Activated naive CD4-positive, alpha-beta T cell treated with anti-CD3 and anti-CD28 coated beads, Interleukin-2, amount 10 ng/mL, durations not matched to agents 7 days and 5 days (primary cell): ENCODE measurements at regions not wholly inside any gene's neighbourhood (a gene's known extent, or its start where the extent isn't known, plus 50 kb on each side); places are given as distances from the start of the nearest gene placed in this dataset.
A peak's percentile ranks its signal among the peaks of the same experiment; 100 is the strongest.

ENCODE experiments used
- CTCF ChIA-PET: fragments of 350-600 bp; sonication (Branson Sonifier 250); formaldehyde crosslinking; loops from one replicate; lab custom pipeline; 2021; ENCODE audit warnings: antibody characterized with exemption; lab: Charles Lee
- DNase-seq: peaks from one replicate; pipeline ENCODE4 v3.0.0-alpha.2; 2020
- H3K27ac Mint-ChIP-seq: one replicate; pipeline ENCODE4 v1.8.0; 2021; ENCODE audit warnings: mild to moderate bottlenecking, moderate library complexity, mixed read lengths
- H3K27me3 Mint-ChIP-seq: one replicate; pipeline ENCODE4 v1.8.0; 2021; ENCODE audit warnings: mild to moderate bottlenecking, mixed read lengths
- H3K36me3 Mint-ChIP-seq: one replicate; pipeline ENCODE4 v1.8.0; 2021; ENCODE audit warnings: mixed read lengths
- H3K4me1 Mint-ChIP-seq: one replicate; pipeline ENCODE4 v1.8.0; 2021; ENCODE audit warnings: mixed read lengths
- H3K4me3 Mint-ChIP-seq: one replicate; pipeline ENCODE4 v1.8.0; 2021; ENCODE audit warnings: mild to moderate bottlenecking, moderate library complexity, mixed read lengths
- H3K9me3 Mint-ChIP-seq: one replicate; pipeline ENCODE4 v1.8.0; 2021; ENCODE audit warnings: mixed read lengths

GRCh38 chr5:82785456-82785855 lies 291.7 kb downstream of the TMEM167A start:
- CTCF ChIA-PET = no interaction called here
- no peak for DNase-seq
- Mint-ChIP-seq H3K36me3 (no peaks in the 10 kb centered on the region), H3K9me3 (no peaks in the 10 kb centered on the region), H3K27me3 (peaks cover 3% of the 10 kb centered on the region), H3K27ac (no peak overlapping the region), H3K4me3 (no peak overlapping the region), H3K4me1 (no peaks in the 10 kb centered on the region)

DNA sequence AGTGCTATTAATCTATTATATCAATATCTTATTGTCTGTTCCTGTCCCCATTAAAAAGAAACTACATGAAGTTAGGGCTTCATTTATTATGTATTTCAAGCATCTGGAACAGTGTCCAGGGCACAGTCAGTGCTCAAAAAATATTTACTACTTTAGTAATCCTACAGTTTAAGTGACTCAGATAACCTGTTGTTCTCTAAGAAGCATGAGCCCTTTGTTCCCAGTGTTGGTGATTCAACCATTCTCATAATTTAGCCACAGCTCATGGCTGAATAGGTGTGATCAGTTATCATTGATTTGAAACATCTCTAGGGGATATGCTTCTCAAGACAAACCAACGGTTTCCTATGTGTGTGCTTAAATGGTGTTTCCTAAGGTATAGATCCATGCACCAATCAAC lies 292.7 kb downstream of the TMEM167A start:
- Mint-ChIP-seq H3K9me3 (no peaks in the 10 kb centered on the region), H3K4me1 (no peaks in the 10 kb centered on the region), H3K4me3 (no peak overlapping the region), H3K27me3 (peaks cover 3% of the 10 kb centered on the region), H3K27ac (no peak overlapping the region), H3K36me3 (no peaks in the 10 kb centered on the region)
- CTCF ChIA-PET = no interaction called here
- DNase-seq = no peak

GRCh38 chr5:82777106-82777505 lies 300.1 kb downstream of the TMEM167A start:
- CTCF ChIA-PET = no interaction called here
- no peak for DNase-seq
- Mint-ChIP-seq H3K4me1 (peaks cover 4% of the 10 kb centered on the region), H3K27me3 (peaks cover 4% of the 10 kb centered on the region), H3K9me3 (no peaks in the 10 kb centered on the region), H3K36me3 (no peaks in the 10 kb centered on the region), H3K4me3 (no peak overlapping the region), H3K27ac (no peak overlapping the region)

GRCh38 chr5:82772281-82772680 lies 304.9 kb downstream of the TMEM167A start:
- no peak overlapping the region for H3K4me3 Mint-ChIP-seq
- DNase-seq = no peak
- no peak overlapping the region for H3K27ac Mint-ChIP-seq
- peaks cover 16% of the 10 kb centered on the region for H3K27me3 Mint-ChIP-seq
- peaks cover 2% of the 10 kb centered on the region for H3K4me1 Mint-ChIP-seq
- CTCF ChIA-PET = no interaction called here
- no peaks in the 10 kb centered on the region for H3K36me3 Mint-ChIP-seq
- no peaks in the 10 kb centered on the region for H3K9me3 Mint-ChIP-seq

- Mint-ChIP-seq H3K36me3 (no peaks in the 10 kb centered on the region), H3K27me3 (peaks cover 17% of the 10 kb centered on the region), H3K4me1 (no peaks in the 10 kb centered on the region), H3K4me3 (no peak overlapping the region), H3K27ac (no peak overlapping the region), H3K9me3 (no peaks in the 10 kb centered on the region)
- DNase-seq = no peak
- CTCF ChIA-PET = no interaction called here
Observed at GRCh38 chr5:82766206-82766605, 311.0 kb downstream of the TMEM167A start.

- CTCF ChIA-PET = no interaction called here
- no peak overlapping the region for H3K27ac Mint-ChIP-seq
Observed at GRCh38 chr5:82765765-82766164, 311.4 kb downstream of the TMEM167A start.

DNA sequence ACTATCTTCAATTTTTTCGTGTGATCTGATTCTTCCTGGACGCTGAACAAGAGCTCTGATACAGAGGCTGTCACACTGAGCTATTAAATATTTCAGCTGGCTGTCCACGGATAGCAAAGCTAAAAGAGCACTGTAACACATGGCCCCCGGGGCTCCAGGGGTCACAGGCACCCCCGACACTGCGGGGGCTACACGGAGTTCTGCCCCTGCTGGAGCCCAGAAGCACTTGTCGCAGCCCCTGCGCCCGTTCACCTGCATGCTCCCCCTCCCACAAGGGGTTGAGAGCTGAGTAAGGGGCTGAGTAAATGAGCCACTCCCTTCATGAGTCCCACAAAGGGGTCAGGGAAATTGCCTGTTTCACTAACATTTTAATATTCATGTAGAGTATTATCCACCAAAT lies 316.3 kb downstream of the TMEM167A start:
- H3K4me3 Mint-ChIP-seq = no peak overlapping the region
- no peaks in the 10 kb centered on the region for H3K4me1 Mint-ChIP-seq
- H3K27me3 Mint-ChIP-seq = peaks cover 5% of the 10 kb centered on the region
- no peak for DNase-seq
- CTCF ChIA-PET = no interaction called here
- H3K27ac Mint-ChIP-seq = no peak overlapping the region
- no peaks in the 10 kb centered on the region for H3K9me3 Mint-ChIP-seq
- no peaks in the 10 kb centered on the region for H3K36me3 Mint-ChIP-seq

More at GRCh38 chr5:82765765-82766164, 311.4 kb downstream of the TMEM167A start:
- no peaks in the 10 kb centered on the region for H3K9me3 Mint-ChIP-seq
- no peak overlapping the region for H3K4me3 Mint-ChIP-seq
- no peak for DNase-seq
- H3K36me3 Mint-ChIP-seq = no peaks in the 10 kb centered on the region
- no peaks in the 10 kb centered on the region for H3K4me1 Mint-ChIP-seq
- H3K27me3 Mint-ChIP-seq = peaks cover 17% of the 10 kb centered on the region

DNA sequence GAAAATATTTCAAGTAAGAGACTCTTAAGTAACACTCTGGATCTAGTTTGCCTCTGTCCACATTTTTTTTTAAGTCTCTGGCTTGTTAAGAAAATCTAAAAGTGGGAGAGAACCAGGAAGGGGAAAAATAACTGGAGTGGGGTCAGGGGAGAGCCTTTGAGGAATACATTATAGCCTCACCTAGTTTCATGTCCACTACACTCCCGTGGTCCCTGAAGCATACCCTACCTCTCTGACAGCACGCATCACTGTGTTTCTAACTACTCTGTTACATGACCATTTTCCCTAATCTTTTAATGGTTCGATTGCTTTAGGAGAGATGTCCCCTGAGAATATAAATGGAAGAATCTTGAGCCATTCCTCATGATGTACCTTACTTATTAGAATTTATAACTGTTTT lies 318.3 kb downstream of the TMEM167A start:
- no peaks in the 10 kb centered on the region for H3K36me3 Mint-ChIP-seq
- CTCF ChIA-PET = no interaction called here
- H3K4me1 Mint-ChIP-seq = no peaks in the 10 kb centered on the region
- no peak overlapping the region for H3K27ac Mint-ChIP-seq
- no peak for DNase-seq
- H3K9me3 Mint-ChIP-seq = no peaks in the 10 kb centered on the region
- no peak overlapping the region for H3K4me3 Mint-ChIP-seq
- peaks cover 5% of the 10 kb centered on the region for H3K27me3 Mint-ChIP-seq

GRCh38 chr5:82754759-82755158 lies 322.4 kb downstream of the TMEM167A start:
- no peak for DNase-seq
- H3K4me3 Mint-ChIP-seq = no peak overlapping the region
- H3K9me3 Mint-ChIP-seq = peaks cover 9% of the 10 kb centered on the region
- H3K4me1 Mint-ChIP-seq = peaks cover 2% of the 10 kb centered on the region
- CTCF ChIA-PET = no interaction called here
- no peaks in the 10 kb centered on the region for H3K27me3 Mint-ChIP-seq
- no peak overlapping the region for H3K27ac Mint-ChIP-seq
- H3K36me3 Mint-ChIP-seq = no peaks in the 10 kb centered on the region

- Mint-ChIP-seq H3K36me3 (no peaks in the 10 kb centered on the region), H3K27me3 (no peaks in the 10 kb centered on the region), H3K4me1 (peaks cover 5% of the 10 kb centered on the region), H3K27ac (no peak overlapping the region), H3K9me3 (peaks cover 9% of the 10 kb centered on the region), H3K4me3 (no peak overlapping the region)
- CTCF ChIA-PET = no interaction called here
- DNase-seq = no peak
Observed at GRCh38 chr5:82754036-82754746, 323.0 kb downstream of the TMEM167A start.

DNA sequence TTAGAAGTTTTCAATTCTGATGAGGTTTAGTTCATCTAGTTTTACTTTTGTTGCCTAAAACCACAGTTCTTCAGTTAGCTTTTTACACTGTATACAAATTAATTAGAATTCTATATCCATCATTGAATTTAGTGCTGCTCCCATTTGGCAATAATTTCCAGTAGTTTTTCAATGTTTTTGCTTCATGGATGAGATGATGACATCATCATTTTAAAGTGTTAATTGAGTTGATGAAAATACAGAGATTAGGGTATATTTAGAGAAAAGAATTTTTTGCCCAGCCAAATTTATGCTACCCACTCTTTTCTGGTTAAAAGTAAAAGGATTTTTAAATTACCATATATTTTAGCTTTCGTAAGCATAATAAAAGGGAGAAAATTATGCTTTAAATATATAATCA lies 323.8 kb downstream of the TMEM167A start:
- H3K27me3 Mint-ChIP-seq = no peaks in the 10 kb centered on the region
- CTCF ChIA-PET = no interaction called here
- H3K36me3 Mint-ChIP-seq = no peaks in the 10 kb centered on the region
- peaks cover 9% of the 10 kb centered on the region for H3K9me3 Mint-ChIP-seq
- no peak for DNase-seq
- H3K4me1 Mint-ChIP-seq = peaks cover 13% of the 10 kb centered on the region
- no peak overlapping the region for H3K4me3 Mint-ChIP-seq
- H3K27ac Mint-ChIP-seq = no peak overlapping the region

- CTCF ChIA-PET = no interaction called here
Observed at GRCh38 chr5:82749461-82749820, 327.8 kb downstream of the TMEM167A start.

GRCh38 chr5:82748688-82749460 lies 328.3 kb downstream of the TMEM167A start:
- H3K27ac Mint-ChIP-seq = peak overlapping the region; percentile 4
- peaks cover 9% of the 10 kb centered on the region for H3K9me3 Mint-ChIP-seq
- DNase-seq = no peak
- H3K4me1 Mint-ChIP-seq = peaks cover 20% of the 10 kb centered on the region
- CTCF ChIA-PET = interaction anchor here (1.0 kb wide), 1 partner anchor 436 kb away, joined by 3 read pairs; no protein-coding TSS in a partner anchor
- no peaks in the 10 kb centered on the region for H3K27me3 Mint-ChIP-seq
- H3K36me3 Mint-ChIP-seq = no peaks in the 10 kb centered on the region
- no peak overlapping the region for H3K4me3 Mint-ChIP-seq

More at GRCh38 chr5:82749461-82749820, 327.8 kb downstream of the TMEM167A start:
- Mint-ChIP-seq H3K9me3 (peaks cover 9% of the 10 kb centered on the region), H3K4me3 (no peak overlapping the region), H3K27ac (no peak overlapping the region), H3K4me1 (peaks cover 20% of the 10 kb centered on the region), H3K36me3 (no peaks in the 10 kb centered on the region), H3K27me3 (no peaks in the 10 kb centered on the region)
- DNase-seq = no peak

DNA sequence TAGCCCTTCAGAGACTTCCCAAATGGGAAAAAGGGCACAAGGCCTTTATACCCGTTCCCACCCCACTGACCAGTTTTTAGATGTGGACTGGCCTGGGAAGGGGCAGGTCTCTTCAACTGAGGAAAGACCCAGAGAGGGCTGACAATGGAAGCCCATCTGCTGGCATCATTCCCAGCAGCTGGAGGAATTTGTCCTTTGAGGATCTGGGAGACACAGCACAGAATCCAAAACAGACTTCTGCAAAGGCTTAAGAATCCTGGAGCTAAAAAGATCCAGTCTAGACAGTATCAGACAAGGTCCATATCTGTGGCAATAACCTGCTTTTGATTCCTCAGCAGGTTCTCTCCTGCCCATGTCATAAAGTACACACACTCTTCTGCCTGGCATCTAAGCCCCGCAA lies 329.2 kb downstream of the TMEM167A start:
- Mint-ChIP-seq H3K27me3 (no peaks in the 10 kb centered on the region), H3K4me3 (no peak overlapping the region), H3K27ac (no peak overlapping the region), H3K4me1 (peaks cover 20% of the 10 kb centered on the region), H3K36me3 (no peaks in the 10 kb centered on the region), H3K9me3 (peaks cover 9% of the 10 kb centered on the region)
- CTCF ChIA-PET = interaction anchor here (1.0 kb wide), 1 partner anchor 435 kb away, joined by 3 read pairs; no protein-coding TSS in a partner anchor
- no peak for DNase-seq

- Mint-ChIP-seq H3K4me1 (peaks cover 19% of the 10 kb centered on the region), H3K36me3 (no peaks in the 10 kb centered on the region), H3K9me3 (no peaks in the 10 kb centered on the region), H3K27ac (no peak overlapping the region), H3K4me3 (no peak overlapping the region), H3K27me3 (no peaks in the 10 kb centered on the region)
- no peak for DNase-seq
- CTCF ChIA-PET = no interaction called here
Observed at GRCh38 chr5:82745016-82745415, 332.2 kb downstream of the TMEM167A start.
